Kasumi-1 (cell line): ENCODE measurements at regions not wholly inside any gene's neighbourhood (a gene's known extent, or its start where the extent isn't known, plus 50 kb on each side); places are given as distances from the start of the nearest gene placed in this dataset.

Experiments
- DNase-seq, 2 experiments: peaks; one replicate each; lab custom pipeline; 2025; lab: John Stamatoyannopoulos, UW

- no peak for DNase-seq
Observed at GRCh38 chr18:78929516-78929915, 50.1 kb upstream of the SALL3 start.
